ENCODE measurements at regions not wholly inside any gene's neighbourhood (a gene's known extent, or its start where the extent isn't known, plus 50 kb on each side); places are given as distances from the start of the nearest gene placed in this dataset.
"Not testable (repeated sequence)": the region's sequence is repeated elsewhere in the genome, so short reads cannot be mapped to it uniquely, and the experiment has no call there.

GRCh38 chr2:121838551-121838950 is 83.1 kb downstream of the TSN start:
- no peaks in the 10 kb centered on the region for H3K4me1 Mint-ChIP-seq
- POLR2A ChIA-PET = no interaction called here
- no peak for DNase-seq
- no peak overlapping the region for H3K4me3 Mint-ChIP-seq
- H3K27ac Mint-ChIP-seq = no peak overlapping the region
- H3K9me3 Mint-ChIP-seq = no peaks in the 10 kb centered on the region
- H3K27me3 Mint-ChIP-seq = peaks cover 1% of the 10 kb centered on the region
- no peaks in the 10 kb centered on the region for H3K36me3 Mint-ChIP-seq
- ATAC-seq (ENCODE audit: low read depth) = no peak

GRCh38 chr2:121839584-121839983 is 84.1 kb downstream of the TSN start:
- Mint-ChIP-seq H3K9me3 (no peaks in the 10 kb centered on the region), H3K4me1 (no peaks in the 10 kb centered on the region), H3K27me3 (peaks cover 2% of the 10 kb centered on the region), H3K4me3 (no peak overlapping the region), H3K36me3 (no peaks in the 10 kb centered on the region), H3K27ac (no peak overlapping the region)
- ATAC-seq (ENCODE audit: low read depth) (no peak), DNase-seq (no peak)
- POLR2A ChIA-PET = no interaction called here

DNA sequence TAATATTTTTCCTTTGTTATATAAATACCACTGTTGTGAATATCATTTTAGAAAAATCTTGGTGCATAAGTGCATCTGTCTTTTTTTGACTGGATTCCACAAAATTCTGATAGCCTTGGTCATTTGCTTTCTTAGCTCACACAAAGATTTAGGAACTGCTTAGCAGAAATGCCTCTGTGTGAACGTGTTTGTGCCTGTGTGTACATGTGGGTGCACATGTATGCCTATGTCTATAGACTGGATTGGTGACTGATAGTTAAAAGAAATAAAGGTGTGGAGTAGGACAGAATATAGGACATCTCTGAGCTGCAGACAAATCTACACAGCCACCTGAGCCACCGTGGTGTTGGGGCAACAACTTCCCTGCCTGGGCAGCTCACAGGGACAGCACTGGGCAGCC is 93.8 kb downstream of the TSN start:
- Mint-ChIP-seq H3K36me3 (no peaks in the 10 kb centered on the region), H3K27me3 (peaks cover 2% of the 10 kb centered on the region), H3K4me3 (no peak overlapping the region), H3K27ac (no peak overlapping the region), H3K4me1 (no peaks in the 10 kb centered on the region), H3K9me3 (no peaks in the 10 kb centered on the region)
- ATAC-seq (ENCODE audit: low read depth) (no peak), DNase-seq (no peak)
- POLR2A ChIA-PET = no interaction called here

DNA sequence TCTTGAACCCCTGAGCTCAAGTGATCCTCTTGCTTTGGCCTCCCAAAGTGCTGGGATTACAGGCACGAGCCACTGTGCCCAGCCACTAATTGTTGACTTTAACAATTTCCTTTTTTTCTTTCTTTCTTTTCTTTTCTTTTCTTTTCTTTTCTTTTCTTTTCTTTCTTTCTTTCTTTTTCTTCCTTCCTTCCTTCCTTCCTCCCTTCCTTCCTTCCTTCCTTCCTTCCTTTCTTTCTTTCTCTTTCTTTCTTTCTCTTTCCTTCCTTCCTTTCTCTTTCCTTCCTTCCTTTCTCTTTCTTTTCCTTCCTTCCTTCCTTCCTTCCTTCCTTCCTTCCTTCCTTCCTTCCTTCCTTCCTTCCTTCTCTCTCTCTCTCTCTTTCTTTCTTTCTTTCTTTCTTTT is 97.7 kb downstream of the TSN start:
- H3K9me3 Mint-ChIP-seq; H3K27ac Mint-ChIP-seq; H3K36me3 Mint-ChIP-seq; H3K4me3 Mint-ChIP-seq; DNase-seq; H3K4me1 Mint-ChIP-seq; POLR2A ChIA-PET; ATAC-seq (ENCODE audit: low read depth): not testable (repeated sequence)
- H3K27me3 Mint-ChIP-seq = peaks cover 15% of the 10 kb centered on the region

- peaks cover 13% of the 10 kb centered on the region for H3K27me3 Mint-ChIP-seq
- POLR2A ChIA-PET = no interaction called here
Measured at GRCh38 chr2:121855510-121855909, 100.1 kb downstream of the TSN start.

GRCh38 chr2:121856360-121856759 is 100.9 kb downstream of the TSN start:
- Mint-ChIP-seq H3K4me3 (no peak overlapping the region), H3K9me3 (peaks cover under 1% of the 10 kb centered on the region), H3K36me3 (no peaks in the 10 kb centered on the region), H3K4me1 (no peaks in the 10 kb centered on the region), H3K27ac (no peak overlapping the region), H3K27me3 (peaks cover 13% of the 10 kb centered on the region)
- no peak for DNase-seq
- POLR2A ChIA-PET = no interaction called here
- ATAC-seq (ENCODE audit: low read depth) = no peak

More at GRCh38 chr2:121855510-121855909, 100.1 kb downstream of the TSN start:
- ATAC-seq (ENCODE audit: low read depth) (no peak), DNase-seq (no peak)
- Mint-ChIP-seq H3K4me1 (no peaks in the 10 kb centered on the region), H3K4me3 (no peak overlapping the region), H3K27ac (no peak overlapping the region), H3K36me3 (no peaks in the 10 kb centered on the region), H3K9me3 (no peaks in the 10 kb centered on the region)

DNA sequence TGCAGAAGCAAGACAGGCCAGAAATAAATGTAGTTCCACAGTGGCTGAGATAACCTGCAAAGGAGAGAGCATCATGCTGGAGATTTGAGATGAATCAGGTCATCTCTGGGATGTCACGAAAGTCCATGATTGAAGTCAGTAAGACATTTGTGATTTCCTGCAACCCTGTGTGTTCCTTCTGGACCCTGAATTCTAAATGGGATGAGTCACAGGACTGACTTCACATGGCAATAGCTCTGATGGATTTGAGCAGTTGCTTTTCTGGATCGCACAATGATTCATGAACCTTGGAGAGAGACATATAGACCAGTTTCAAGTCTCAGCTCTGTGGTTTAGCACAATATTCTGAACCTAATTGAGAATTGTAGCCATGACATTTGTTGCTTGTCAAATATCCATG is 102.9 kb downstream of the TSN start:
- H3K27me3 Mint-ChIP-seq = peaks cover 13% of the 10 kb centered on the region
- no peaks in the 10 kb centered on the region for H3K4me1 Mint-ChIP-seq
- no peak overlapping the region for H3K4me3 Mint-ChIP-seq

DNA sequence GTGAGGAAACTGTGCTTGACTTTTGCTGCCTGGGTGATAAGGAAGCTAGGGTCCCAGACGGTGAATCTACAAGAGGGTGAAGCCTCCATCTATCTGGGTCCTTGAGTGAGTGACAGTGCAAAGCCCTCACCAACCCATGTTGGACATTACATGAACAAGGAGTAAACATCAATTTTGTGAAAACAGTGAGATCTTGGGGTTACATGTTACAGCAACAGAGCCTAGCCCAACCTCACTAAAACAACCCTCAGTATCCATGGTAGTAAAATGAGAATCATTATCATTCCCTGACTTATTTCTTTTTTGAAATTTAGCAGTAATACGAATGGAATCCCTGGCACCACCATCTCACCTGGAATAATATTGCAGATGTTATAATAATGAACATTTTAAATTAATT is 103.4 kb downstream of the TSN start:
- H3K27me3 Mint-ChIP-seq = peaks cover 14% of the 10 kb centered on the region
- no peak overlapping the region for H3K27ac Mint-ChIP-seq
- POLR2A ChIA-PET = no interaction called here
- ATAC-seq (ENCODE audit: low read depth) (no peak), DNase-seq (no peak)
- H3K36me3 Mint-ChIP-seq = no peaks in the 10 kb centered on the region
- H3K4me1 Mint-ChIP-seq = no peaks in the 10 kb centered on the region
- peaks cover 1% of the 10 kb centered on the region for H3K9me3 Mint-ChIP-seq
- no peak overlapping the region for H3K4me3 Mint-ChIP-seq

More for the DNA sequence above, 102.9 kb downstream of the TSN start:
- no peak for ATAC-seq (ENCODE audit: low read depth)
- POLR2A ChIA-PET = no interaction called here
- no peaks in the 10 kb centered on the region for H3K36me3 Mint-ChIP-seq
- no peak overlapping the region for H3K27ac Mint-ChIP-seq
- DNase-seq = no peak
- H3K9me3 Mint-ChIP-seq = peaks cover 1% of the 10 kb centered on the region

- POLR2A ChIA-PET = no interaction called here
Measured at GRCh38 chr2:121860033-121860757, 104.7 kb downstream of the TSN start.

DNA sequence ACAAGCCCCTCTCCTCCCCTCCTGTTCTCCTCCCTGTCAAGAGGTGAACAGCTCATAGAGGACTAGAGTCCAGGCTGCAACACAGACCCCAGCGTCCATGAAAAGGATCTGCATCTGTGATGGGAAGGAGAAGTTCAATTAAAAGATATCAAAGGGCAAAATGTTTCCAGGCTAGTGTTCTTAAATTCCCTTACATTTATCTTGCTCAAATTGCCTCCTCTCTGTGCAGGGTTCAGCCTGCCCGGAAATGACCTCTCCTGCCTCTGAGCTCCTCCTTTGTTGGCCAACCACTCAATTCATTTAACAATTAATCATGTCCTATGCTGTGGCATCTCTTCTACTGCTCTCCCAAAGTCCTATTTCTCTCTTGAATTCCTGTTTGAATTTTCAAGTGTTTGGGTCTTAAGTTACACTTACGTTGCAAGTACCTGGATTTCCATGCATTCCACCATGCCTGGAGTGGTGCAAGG is 105.3 kb downstream of the TSN start:
- DNase-seq = no peak
- peaks cover 14% of the 10 kb centered on the region for H3K27me3 Mint-ChIP-seq
- peaks cover 1% of the 10 kb centered on the region for H3K9me3 Mint-ChIP-seq
- H3K4me1 Mint-ChIP-seq = no peaks in the 10 kb centered on the region
- POLR2A ChIA-PET = no interaction called here
- H3K4me3 Mint-ChIP-seq = no peak overlapping the region
- no peak for ATAC-seq (ENCODE audit: low read depth)
- H3K27ac Mint-ChIP-seq = no peak overlapping the region
- H3K36me3 Mint-ChIP-seq = no peaks in the 10 kb centered on the region

More at GRCh38 chr2:121860033-121860757, 104.7 kb downstream of the TSN start:
- Mint-ChIP-seq H3K4me3 (no peak overlapping the region), H3K4me1 (no peaks in the 10 kb centered on the region), H3K27me3 (peaks cover 15% of the 10 kb centered on the region), H3K27ac (no peak overlapping the region), H3K36me3 (no peaks in the 10 kb centered on the region), H3K9me3 (peaks cover 1% of the 10 kb centered on the region)
- no peak for DNase-seq
- no peak for ATAC-seq (ENCODE audit: low read depth)

DNA sequence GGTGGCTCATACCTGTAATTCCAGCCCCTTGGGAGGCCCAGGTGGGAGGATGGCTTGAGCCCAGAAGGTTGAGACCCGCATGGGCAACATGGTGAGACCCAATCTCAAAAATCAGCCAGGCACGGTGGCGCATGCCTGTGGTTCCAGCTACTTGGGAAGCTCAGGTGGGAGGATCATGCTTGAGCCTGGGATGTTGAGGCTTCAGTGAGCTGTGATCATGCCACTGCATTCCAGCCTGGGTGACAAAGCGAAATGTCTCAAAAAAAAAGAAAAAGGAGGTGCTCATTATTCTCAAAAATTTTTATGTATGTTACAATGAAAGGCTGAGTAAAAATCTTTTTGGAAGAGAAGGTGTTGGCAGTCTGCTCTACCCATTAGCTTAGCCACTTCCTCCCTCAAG is 106.8 kb downstream of the TSN start:
- peaks cover 1% of the 10 kb centered on the region for H3K9me3 Mint-ChIP-seq
- H3K4me1 Mint-ChIP-seq = no peaks in the 10 kb centered on the region
- H3K36me3 Mint-ChIP-seq = no peaks in the 10 kb centered on the region
- ATAC-seq (ENCODE audit: low read depth) (no peak), DNase-seq (no peak)
- H3K4me3 Mint-ChIP-seq = no peak overlapping the region
- POLR2A ChIA-PET = no interaction called here
- H3K27me3 Mint-ChIP-seq = peaks cover 4% of the 10 kb centered on the region
- no peak overlapping the region for H3K27ac Mint-ChIP-seq

GRCh38 chr2:121865914-121866313 is 110.5 kb downstream of the TSN start:
- DNase-seq (no peak), ATAC-seq (ENCODE audit: low read depth) (no peak)
- H3K36me3 Mint-ChIP-seq = no peaks in the 10 kb centered on the region
- H3K4me1 Mint-ChIP-seq = no peaks in the 10 kb centered on the region
- H3K9me3 Mint-ChIP-seq = peaks cover 1% of the 10 kb centered on the region
- H3K27me3 Mint-ChIP-seq = peaks cover 7% of the 10 kb centered on the region
- H3K4me3 Mint-ChIP-seq = no peak overlapping the region
- no peak overlapping the region for H3K27ac Mint-ChIP-seq
- POLR2A ChIA-PET = no interaction called here

DNA sequence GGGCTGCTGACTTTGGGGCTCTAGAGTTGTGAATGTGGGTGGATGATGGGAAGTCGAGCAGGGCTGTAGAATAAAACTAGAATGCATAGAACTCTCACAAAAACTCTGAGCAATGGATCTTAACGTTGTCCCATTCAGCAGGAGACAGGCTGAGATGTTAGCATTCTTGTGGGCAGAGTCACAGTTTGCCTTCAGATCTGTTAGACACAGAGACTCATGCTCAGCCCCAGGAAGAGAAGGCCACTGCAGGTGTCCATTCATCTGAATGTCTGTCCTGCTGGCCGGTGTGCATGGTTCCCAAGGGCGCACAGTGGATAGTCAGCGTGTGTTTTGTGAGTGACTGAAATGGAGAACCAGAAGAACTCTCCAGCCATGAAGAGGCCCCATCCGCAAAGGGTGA is 111.3 kb downstream of the TSN start:
- peaks cover 7% of the 10 kb centered on the region for H3K27me3 Mint-ChIP-seq
- POLR2A ChIA-PET = no interaction called here
- H3K36me3 Mint-ChIP-seq = no peaks in the 10 kb centered on the region
- H3K4me1 Mint-ChIP-seq = no peaks in the 10 kb centered on the region
- DNase-seq (no peak), ATAC-seq (ENCODE audit: low read depth) (no peak)
- no peaks in the 10 kb centered on the region for H3K9me3 Mint-ChIP-seq
- no peak overlapping the region for H3K4me3 Mint-ChIP-seq
- H3K27ac Mint-ChIP-seq = no peak overlapping the region

DNA sequence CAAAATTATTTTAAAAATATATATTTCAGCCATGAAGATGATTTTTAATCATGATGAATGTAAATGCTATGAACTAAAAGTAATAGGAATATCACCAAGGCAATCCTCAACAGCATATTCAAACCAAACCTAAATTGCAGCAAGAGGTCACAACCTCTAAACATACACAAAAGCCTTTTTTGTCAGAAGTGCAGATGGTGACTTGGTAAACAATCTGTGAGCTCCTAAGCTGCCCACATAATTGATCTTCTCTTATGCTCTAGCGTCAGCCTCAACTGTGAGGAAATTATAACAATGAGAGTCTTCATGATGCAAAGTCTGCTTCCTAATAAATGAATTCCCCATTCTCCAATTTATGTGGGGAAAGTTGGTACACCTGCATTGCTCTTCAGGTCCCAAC is 113.2 kb downstream of the TSN start:
- Mint-ChIP-seq H3K4me1 (no peaks in the 10 kb centered on the region), H3K27ac (no peak overlapping the region), H3K9me3 (no peaks in the 10 kb centered on the region), H3K27me3 (peaks cover 9% of the 10 kb centered on the region), H3K36me3 (no peaks in the 10 kb centered on the region), H3K4me3 (no peak overlapping the region)
- ATAC-seq (ENCODE audit: low read depth) (no peak), DNase-seq (no peak)
- POLR2A ChIA-PET = no interaction called here

- H3K9me3 Mint-ChIP-seq = no peaks in the 10 kb centered on the region
- peaks cover 7% of the 10 kb centered on the region for H3K27me3 Mint-ChIP-seq
- DNase-seq (no peak), ATAC-seq (ENCODE audit: low read depth) (no peak)
- POLR2A ChIA-PET = no interaction called here
- H3K27ac Mint-ChIP-seq = no peak overlapping the region
- H3K4me1 Mint-ChIP-seq = no peaks in the 10 kb centered on the region
- H3K4me3 Mint-ChIP-seq = no peak overlapping the region
- H3K36me3 Mint-ChIP-seq = no peaks in the 10 kb centered on the region
Measured at GRCh38 chr2:121869363-121869762, 113.9 kb downstream of the TSN start.
